GM19238 (cell line): ENCODE measurements at regions not wholly inside any gene's neighbourhood (a gene's known extent, or its start where the extent isn't known, plus 50 kb on each side); places are given as distances from the start of the nearest gene placed in this dataset.

ENCODE experiments used
- DNase-seq: peaks from one replicate; pipeline ENCODE4 v3.0.0; 2011; ENCODE audit warnings: low spot score; ENCODE audit not compliant: insufficient read length

DNA sequence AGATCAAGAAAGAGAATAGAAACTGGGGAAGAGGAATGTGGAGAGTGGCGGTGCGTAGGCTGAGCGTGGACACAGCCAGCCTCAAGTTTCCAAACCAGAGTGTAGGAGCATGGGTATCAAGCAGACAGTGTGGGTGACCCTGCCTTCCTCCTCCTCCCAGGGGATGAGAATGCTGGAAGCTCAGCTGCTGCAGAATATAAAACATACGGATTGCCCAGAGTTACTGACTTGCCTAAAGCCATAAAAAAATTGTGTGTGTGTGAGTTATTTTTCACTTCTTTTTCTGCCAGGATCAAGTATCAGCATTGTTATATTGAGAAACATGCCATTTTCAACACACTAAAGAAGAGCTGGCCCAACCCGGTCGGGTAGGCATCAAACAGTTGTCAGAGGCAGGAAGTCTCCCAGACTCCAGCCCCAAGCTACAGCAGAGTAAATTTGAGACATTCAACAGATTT is 333.3 kb upstream of the ACVR2A start:
- no peak for DNase-seq

GRCh38 chr2:147509821-147510220 is 335.0 kb upstream of the ACVR2A start:
- no peak for DNase-seq

DNA sequence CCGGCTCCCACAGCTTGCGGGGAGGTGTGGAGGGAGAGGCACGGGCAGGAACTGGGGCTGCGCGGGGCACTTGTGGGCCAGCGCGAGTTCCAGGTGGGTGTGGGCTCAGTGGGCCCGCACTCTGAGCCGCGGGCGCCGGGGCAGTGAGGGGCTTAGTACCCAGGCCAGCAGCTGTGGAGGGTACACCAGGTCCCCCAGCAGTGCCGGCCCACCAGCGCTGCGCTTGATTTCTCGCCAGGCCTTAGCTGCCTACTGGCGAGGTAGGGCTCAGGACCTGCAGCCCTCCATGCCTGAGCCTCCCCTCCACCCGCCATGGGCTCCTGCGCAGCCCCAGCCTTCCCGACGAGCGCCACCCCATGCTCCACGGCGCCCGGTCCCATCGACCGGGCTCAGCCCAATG is 337.9 kb upstream of the ACVR2A start:
- no peak for DNase-seq

DNA sequence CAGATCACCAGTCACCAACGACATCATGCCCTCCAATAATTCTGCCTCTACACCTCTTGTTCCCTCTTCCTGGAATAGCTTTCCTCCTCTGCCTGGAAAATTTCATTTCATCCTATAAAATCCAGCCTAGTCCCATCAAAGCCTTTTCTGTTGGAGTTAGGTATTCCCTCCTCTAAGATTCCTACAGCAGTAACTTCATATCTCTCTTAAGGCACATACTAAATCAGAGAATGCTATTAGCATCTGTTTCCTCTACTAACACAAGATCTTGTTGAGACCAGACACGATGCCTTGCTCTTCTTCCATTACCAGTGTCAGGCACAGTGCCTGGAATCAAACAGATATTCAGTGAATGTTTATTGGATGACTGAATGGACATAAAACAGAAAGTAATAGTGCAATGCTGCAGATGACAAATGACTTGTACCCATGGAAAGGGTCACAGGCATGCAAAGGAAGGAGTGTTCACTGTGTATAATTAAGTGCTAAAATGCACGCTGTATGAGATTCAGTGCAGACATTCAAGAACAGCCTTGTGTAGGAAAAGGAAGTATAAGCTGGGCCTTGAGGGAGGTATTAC is 342.0 kb upstream of the ACVR2A start:
- no peak for DNase-seq

GRCh38 chr2:147501968-147502367 is 342.9 kb upstream of the ACVR2A start:
- no peak for DNase-seq

- no peak for DNase-seq
These were observed 343.9 kb upstream of the ACVR2A start for GRCh38 chr2:147500819-147501395.

- DNase-seq, result no peak
These were observed 344.6 kb upstream of the ACVR2A start for GRCh38 chr2:147500229-147500628.

DNA sequence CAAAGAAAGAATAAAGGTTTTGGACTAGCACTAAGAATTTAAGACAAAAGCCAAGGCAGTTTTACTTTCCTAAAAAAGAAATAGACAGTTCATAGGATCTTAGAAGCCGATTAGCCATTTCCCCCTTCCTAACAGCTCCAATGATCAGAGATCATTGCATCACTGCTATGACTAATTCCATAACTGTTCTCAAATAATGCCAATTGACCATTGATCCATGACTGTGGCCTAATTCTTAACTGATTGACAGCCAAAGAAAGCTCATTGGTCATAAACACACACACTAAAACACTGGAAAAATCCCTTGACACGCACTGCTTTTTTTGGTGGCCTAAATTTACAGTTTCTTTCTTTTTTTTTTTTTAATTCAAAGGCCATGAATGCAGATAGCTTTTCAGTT is 345.0 kb upstream of the ACVR2A start:
- no peak for DNase-seq

- no peak for DNase-seq
These were observed 349.1 kb upstream of the ACVR2A start for GRCh38 chr2:147495734-147496133.

DNA sequence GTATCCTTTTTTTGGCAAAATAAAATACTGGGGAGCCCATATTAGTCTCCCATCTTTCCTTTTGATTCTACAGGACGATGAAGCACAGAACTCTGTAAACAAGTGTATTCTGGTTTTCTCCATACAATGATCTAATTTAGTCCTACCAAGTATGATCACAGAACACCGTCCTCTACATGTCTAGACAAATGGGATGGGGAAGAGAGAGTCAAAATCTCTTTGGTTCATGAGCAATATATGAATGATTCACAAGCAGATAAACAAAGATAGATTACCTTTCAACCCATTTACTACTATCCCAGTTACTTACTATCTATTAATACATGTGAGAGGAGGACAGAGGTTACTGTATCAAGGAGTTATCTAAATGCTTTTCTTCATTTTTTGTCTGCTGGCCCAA is 352.4 kb upstream of the ACVR2A start:
- no peak for DNase-seq

- DNase-seq, result no peak
These were observed 353.3 kb upstream of the ACVR2A start for GRCh38 chr2:147491506-147491905.

- DNase-seq, result no peak
These were observed 354.2 kb upstream of the ACVR2A start for GRCh38 chr2:147490401-147491261.

GRCh38 chr2:147488472-147488871 is 356.4 kb upstream of the ACVR2A start:
- DNase-seq, result no peak

- DNase-seq, result no peak
These were observed 356.9 kb upstream of the ACVR2A start for GRCh38 chr2:147487978-147488289.

GRCh38 chr2:147487286-147487977 is 357.4 kb upstream of the ACVR2A start:
- no peak for DNase-seq

GRCh38 chr2:147485210-147485851 is 359.5 kb upstream of the ACVR2A start:
- no peak for DNase-seq

DNA sequence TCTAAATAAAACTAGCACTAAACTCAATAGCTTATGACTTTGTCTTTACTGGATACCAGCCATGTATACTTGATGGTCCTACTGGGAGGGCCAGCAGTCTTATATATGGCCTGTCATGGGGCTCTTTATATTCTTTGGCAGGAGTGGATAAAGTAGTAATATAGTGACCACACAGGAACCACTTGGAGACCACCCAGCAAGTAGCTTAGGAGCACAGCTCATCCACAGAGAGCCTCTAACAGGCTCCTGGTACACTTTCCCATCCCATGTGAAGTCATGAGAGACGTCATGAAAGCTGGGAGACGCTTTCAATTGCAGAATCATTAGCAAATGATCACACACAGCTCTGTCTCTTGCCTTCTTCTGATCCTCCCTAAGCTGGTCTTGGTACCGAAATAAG is 360.9 kb upstream of the ACVR2A start:
- DNase-seq, result no peak

GRCh38 chr2:147482916-147483669 is 361.7 kb upstream of the ACVR2A start:
- no peak for DNase-seq

DNA sequence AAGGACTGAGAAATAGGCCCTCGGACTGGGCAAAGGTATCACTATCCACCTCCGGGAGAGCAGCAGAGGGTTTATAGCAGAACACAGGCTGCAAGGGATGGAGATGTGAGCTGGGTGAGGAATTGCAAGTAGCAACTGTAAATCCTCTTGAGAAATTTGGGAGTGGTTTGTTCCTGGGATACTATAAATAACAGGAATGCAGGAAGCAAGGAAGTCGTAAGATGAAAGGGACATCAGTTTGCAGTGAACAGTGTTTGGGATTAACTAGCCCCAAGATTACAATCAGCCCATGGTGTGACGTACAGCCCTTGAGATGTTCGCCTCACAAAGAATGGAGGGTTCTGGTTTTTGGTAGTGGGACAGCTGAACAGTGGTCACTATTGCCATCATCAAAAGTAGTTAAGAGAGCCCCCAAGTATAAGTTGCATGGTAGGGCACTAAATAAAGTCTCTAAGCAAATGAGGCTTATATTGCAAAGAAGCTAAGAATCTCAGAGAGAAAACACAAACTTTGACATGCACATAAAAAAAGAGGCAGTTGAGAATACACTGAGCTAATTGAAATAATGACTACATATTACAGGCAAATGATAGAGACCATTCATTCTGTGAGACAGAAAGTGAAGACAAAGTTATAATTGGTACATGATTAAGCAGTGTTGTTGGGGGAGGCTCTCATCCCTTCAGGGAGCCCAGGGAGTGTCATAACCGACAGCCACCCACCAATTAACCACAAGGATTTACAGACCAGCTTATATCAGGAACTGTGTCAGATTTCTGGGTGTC is 362.5 kb upstream of the ACVR2A start:
- no peak for DNase-seq

DNA sequence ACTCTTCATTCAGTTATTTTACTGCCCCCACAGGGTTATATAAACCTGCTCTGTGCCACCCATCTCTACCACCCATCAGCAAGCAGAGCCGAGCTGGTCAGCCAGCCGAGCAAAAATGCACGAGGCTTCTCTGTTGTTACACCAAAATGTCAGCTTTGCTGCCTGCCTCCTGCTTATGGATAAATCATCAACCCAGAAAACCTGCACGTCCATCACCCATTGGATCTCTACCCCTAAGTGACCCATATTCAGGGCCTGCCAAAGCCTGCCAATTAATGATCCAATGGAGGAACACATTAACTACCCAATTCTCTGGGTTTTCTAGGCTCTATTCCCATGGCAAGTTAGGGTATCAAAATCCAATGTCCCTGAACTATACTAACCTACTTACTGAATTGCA is 365.5 kb upstream of the ACVR2A start:
- no peak for DNase-seq
